ENCODE measurements at regions not wholly inside any gene's neighbourhood (a gene's known extent, or its start where the extent isn't known, plus 50 kb on each side); places are given as distances from the start of the nearest gene placed in this dataset.

DNA sequence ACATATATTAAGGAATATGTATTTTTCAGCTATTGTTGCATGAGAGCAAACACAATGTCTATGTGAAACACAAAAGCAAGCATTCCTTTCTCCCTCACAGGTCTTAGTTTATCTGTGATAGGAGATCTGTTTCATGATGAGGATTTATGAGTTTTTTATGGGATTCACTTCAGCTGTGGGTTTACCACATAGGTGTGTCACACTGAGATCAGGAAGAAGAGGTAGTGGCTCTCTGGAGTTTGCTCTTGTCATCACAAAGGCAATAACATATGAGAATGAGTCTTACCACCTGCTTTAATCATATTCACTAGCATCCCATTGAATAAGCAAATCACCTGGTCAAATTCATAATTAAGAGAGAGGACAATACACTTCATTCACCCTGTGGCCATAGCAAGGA lies 960.3 kb upstream of the SLC39A10 start:
- CTCF ChIA-PET, result no interaction called here
- H3K9ac ChIP-seq (ENCODE audit: control insufficient read depth, insufficient read depth, low read length), result no peak overlapping the region
- H3K4me2 ChIP-seq (ENCODE audit: control insufficient read depth, insufficient read depth), result no peak overlapping the region
- SMC1A ChIA-PET (ENCODE audit: uncharacterized antibody, unreplicated experiment), result no interaction called here
- RAD21 ChIA-PET (ENCODE audit: unreplicated experiment), result no interaction called here
- TF ChIP-seq DPF2 (IDR thresholded peaks at IDR 0.05) (no peak), SKIL (IDR thresholded peaks at IDR 0.05; ENCODE audit: low read depth, poor library complexity, severe bottlenecking) (no peak), PML (IDR thresholded peaks at IDR 0.05; ENCODE audit: low read length) (no peak), IRF4 (IDR thresholded peaks at IDR 0.05; ENCODE audit: low read depth, low read length) (no peak), MLLT1 (IDR thresholded peaks at IDR 0.05) (no peak), TCF7 (IDR thresholded peaks at IDR 0.05; ENCODE audit: borderline replicate concordance) (no peak), NR2F1 (conservative IDR thresholded peaks at IDR 0.05) (no peak)
- TF ChIP-seq, protein P1, sequence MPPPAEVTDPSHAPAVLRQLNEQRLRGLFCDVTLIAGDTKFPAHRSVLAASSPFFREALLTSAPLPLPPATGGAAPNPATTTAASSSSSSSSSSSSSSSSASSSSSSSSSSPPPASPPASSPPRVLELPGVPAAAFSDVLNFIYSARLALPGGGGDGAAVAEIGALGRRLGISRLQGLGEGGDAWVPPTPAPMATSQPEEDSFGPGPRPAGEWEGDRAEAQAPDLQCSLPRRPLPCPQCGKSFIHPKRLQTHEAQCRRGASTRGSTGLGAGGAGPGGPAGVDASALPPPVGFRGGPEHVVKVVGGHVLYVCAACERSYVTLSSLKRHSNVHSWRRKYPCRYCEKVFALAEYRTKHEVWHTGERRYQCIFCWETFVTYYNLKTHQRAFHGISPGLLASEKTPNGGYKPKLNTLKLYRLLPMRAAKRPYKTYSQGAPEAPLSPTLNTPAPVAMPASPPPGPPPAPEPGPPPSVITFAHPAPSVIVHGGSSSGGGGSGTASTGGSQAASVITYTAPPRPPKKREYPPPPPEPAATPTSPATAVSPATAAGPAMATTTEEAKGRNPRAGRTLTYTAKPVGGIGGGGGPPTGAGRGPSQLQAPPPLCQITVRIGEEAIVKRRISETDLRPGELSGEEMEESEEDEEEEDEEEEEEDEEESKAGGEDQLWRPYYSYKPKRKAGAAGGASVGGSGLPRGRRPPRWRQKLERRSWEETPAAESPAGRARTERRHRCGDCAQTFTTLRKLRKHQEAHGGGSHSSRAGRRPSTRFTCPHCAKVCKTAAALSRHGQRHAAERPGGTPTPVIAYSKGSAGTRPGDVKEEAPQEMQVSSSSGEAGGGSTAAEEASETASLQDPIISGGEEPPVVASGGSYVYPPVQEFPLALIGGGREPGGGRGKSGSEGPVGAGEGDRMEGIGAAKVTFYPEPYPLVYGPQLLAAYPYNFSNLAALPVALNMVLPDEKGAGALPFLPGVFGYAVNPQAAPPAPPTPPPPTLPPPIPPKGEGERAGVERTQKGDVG (CRISPR knock-in tag; IDR thresholded peaks at IDR 0.05), result no peak
- TF ChIP-seq, protein P2, sequence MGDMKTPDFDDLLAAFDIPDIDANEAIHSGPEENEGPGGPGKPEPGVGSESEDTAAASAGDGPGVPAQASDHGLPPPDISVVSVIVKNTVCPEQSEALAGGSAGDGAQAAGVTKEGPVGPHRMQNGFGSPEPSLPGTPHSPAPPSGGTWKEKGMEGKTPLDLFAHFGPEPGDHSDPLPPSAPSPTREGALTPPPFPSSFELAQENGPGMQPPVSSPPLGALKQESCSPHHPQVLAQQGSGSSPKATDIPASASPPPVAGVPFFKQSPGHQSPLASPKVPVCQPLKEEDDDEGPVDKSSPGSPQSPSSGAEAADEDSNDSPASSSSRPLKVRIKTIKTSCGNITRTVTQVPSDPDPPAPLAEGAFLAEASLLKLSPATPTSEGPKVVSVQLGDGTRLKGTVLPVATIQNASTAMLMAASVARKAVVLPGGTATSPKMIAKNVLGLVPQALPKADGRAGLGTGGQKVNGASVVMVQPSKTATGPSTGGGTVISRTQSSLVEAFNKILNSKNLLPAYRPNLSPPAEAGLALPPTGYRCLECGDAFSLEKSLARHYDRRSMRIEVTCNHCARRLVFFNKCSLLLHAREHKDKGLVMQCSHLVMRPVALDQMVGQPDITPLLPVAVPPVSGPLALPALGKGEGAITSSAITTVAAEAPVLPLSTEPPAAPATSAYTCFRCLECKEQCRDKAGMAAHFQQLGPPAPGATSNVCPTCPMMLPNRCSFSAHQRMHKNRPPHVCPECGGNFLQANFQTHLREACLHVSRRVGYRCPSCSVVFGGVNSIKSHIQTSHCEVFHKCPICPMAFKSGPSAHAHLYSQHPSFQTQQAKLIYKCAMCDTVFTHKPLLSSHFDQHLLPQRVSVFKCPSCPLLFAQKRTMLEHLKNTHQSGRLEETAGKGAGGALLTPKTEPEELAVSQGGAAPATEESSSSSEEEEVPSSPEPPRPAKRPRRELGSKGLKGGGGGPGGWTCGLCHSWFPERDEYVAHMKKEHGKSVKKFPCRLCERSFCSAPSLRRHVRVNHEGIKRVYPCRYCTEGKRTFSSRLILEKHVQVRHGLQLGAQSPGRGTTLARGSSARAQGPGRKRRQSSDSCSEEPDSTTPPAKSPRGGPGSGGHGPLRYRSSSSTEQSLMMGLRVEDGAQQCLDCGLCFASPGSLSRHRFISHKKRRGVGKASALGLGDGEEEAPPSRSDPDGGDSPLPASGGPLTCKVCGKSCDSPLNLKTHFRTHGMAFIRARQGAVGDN (IDR thresholded peaks at IDR 0.05), result no peak
- TF ChIP-seq, protein P3, sequence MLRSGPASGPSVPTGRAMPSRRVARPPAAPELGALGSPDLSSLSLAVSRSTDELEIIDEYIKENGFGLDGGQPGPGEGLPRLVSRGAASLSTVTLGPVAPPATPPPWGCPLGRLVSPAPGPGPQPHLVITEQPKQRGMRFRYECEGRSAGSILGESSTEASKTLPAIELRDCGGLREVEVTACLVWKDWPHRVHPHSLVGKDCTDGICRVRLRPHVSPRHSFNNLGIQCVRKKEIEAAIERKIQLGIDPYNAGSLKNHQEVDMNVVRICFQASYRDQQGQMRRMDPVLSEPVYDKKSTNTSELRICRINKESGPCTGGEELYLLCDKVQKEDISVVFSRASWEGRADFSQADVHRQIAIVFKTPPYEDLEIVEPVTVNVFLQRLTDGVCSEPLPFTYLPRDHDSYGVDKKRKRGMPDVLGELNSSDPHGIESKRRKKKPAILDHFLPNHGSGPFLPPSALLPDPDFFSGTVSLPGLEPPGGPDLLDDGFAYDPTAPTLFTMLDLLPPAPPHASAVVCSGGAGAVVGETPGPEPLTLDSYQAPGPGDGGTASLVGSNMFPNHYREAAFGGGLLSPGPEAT (IDR thresholded peaks at IDR 0.05; ENCODE audit: low read depth), result no peak
- no peak overlapping the region for H2AFZ ChIP-seq (ENCODE audit: control insufficient read depth, low read depth, low read length)
- H3K36me3 ChIP-seq (ENCODE audit: control insufficient read depth in 2 of 2, insufficient read depth in 2 of 2, low read length in 1 of 2), result no peaks in the 10 kb centered on the region
- in situ Hi-C loops (cut with MboI), result no loop called here
- no peaks in the 10 kb centered on the region for H3K9me3 ChIP-seq (replicated peaks; ENCODE audit: control insufficient read depth, insufficient read depth, low read length)
- H3K27ac ChIP-seq (ENCODE audit: control insufficient read depth, insufficient read depth), result no peak overlapping the region
- intact Hi-C loops (cut with micrococcal nuclease; ENCODE audit: unreplicated experiment), result no loop called here
- H4K20me1 ChIP-seq (ENCODE audit: control insufficient read depth, insufficient read depth), result no peaks in the 10 kb centered on the region
- POLR2A ChIA-PET, result no interaction called here
- BruUV-seq (replicated peaks), result no TSS peak
- DNase-seq (ENCODE audit: low read depth, low spot score), result no peak
- no peak for FAIRE-seq
- no peaks in the 10 kb centered on the region for H3K27me3 ChIP-seq (replicated peaks in 1 of 2; ENCODE audit: control insufficient read depth in 2 of 2, insufficient read depth in 2 of 2, low read length in 1 of 2)
- no peaks in the 10 kb centered on the region for H3K79me2 ChIP-seq (ENCODE audit: control insufficient read depth, insufficient read depth, low read length)
- ATAC-seq, result no peak
- no peak overlapping the region for H3K4me3 ChIP-seq
- H3K4me1 ChIP-seq (ENCODE audit: control insufficient read depth, insufficient read depth, low read length), result no peaks in the 10 kb centered on the region

Data from GM12878 (cell line).